Endothelial cell of umbilical vein (primary cell): ENCODE measurements at regions not wholly inside any gene's neighbourhood (a gene's known extent, or its start where the extent isn't known, plus 50 kb on each side); places are given as distances from the start of the nearest gene placed in this dataset.

Source experiments
- BruUV-seq: library from RNA; stranded (reverse); fragments of 400-500 nt; replicated peaks from 2 replicates; lab custom pipeline; 2021; lab: Mats Ljungman, UMichigan
- CTCF ChIA-PET: fragments of 300-600, 350-600 bp; sonication (Branson Sonifier 250); formaldehyde crosslinking; loops from one replicate; lab custom pipeline; 2021; ENCODE audit warnings: antibody characterized with exemption, inconsistent platforms; lab: Charles Lee
- POLR2A ChIA-PET: fragments of 300-600, 350-600 bp; sonication (Branson Sonifier 250); formaldehyde crosslinking; loops from one replicate; lab custom pipeline; 2021; ENCODE audit warnings: antibody characterized with exemption, inconsistent platforms; lab: Charles Lee
- DNase-seq: peaks from one replicate; pipeline ENCODE4 v3.0.0-alpha.2; 2011; ENCODE audit warnings: low read depth, low spot score
- FAIRE-seq: peaks from 2 replicates; lab custom pipeline; 2011; peaks lifted over from hg19 to GRCh38; lab: Jason Lieb, UNC
- H2AFZ ChIP-seq: 2 replicates; pipeline ENCODE4 v1.6.0; 2012; ENCODE audit warnings: low read depth, low read length, control low read depth, inconsistent platforms
- H3K27ac ChIP-seq: 2 replicates; pipeline ENCODE4 v1.5.1; 2011; ENCODE audit warnings: low read depth, mild to moderate bottlenecking, control low read depth, low read length, moderate library complexity; ENCODE audit not compliant: insufficient read depth
- H3K27me3 ChIP-seq, 2 experiments: 2 replicates each; pipeline versions ENCODE4 v1.6.0 to v1.6.1; 2011; ENCODE audit warnings: low read length in 2 of 2, mixed read lengths in 1 of 2; ENCODE audit not compliant: control insufficient read depth in 2 of 2, insufficient read depth in 2 of 2
- H3K36me3 ChIP-seq, 2 experiments: 2 replicates in 1 of 2; 3 replicates in 1 of 2; pipeline ENCODE4 v1.5.1; 2011; ENCODE audit warnings: low read length in 2 of 2, mild to moderate bottlenecking in 1 of 2, moderate library complexity in 1 of 2; ENCODE audit not compliant: control insufficient read depth in 2 of 2, insufficient read depth in 2 of 2; ENCODE audit errors: extremely low read depth in 1 of 2
- H3K4me1 ChIP-seq: 3 replicates; pipeline ENCODE4 v1.5.1; 2011; ENCODE audit warnings: mild to moderate bottlenecking, low read length; ENCODE audit not compliant: control insufficient read depth, insufficient read depth; ENCODE audit errors: extremely low read depth
- H3K4me2 ChIP-seq: 2 replicates; pipeline ENCODE4 v1.6.1; 2011; ENCODE audit warnings: low read length, control low read depth, mixed read lengths; ENCODE audit not compliant: insufficient read depth
- H3K4me3 ChIP-seq, 3 experiments: fragments of 200-600 bp in 1 of 3; sonication (generic), shearing (Covaris generic) in 1 of 3; replicated peaks in 1 of 3; 2 replicates each; pipeline ENCODE4 v1.5.1; 2011 to 2016; ENCODE audit warnings: control low read depth in 3 of 3, low read length in 3 of 3, mild to moderate bottlenecking in 2 of 3, inconsistent platforms in 1 of 3, low read depth in 1 of 3, moderate library complexity in 1 of 3; ENCODE audit not compliant: insufficient read depth in 1 of 3
- H3K79me2 ChIP-seq: 2 replicates; pipeline ENCODE4 v1.6.0; 2012; ENCODE audit warnings: low read length, inconsistent platforms; ENCODE audit not compliant: control insufficient read depth, insufficient read depth
- H3K9ac ChIP-seq: replicated peaks from 2 replicates; pipeline ENCODE3; 2011; ENCODE audit warnings: low read length, control low read depth; ENCODE audit not compliant: insufficient read depth; ENCODE audit errors: extremely low read depth
- H3K9me1 ChIP-seq: replicated peaks from 3 replicates; pipeline ENCODE4 v1.6.0; 2011; ENCODE audit warnings: mild to moderate bottlenecking, low read length; ENCODE audit not compliant: control insufficient read depth, insufficient read depth; ENCODE audit errors: extremely low read depth
- H3K9me3 ChIP-seq: replicated peaks from 2 replicates; pipeline ENCODE4 v1.5.1; 2012; ENCODE audit warnings: low read length, inconsistent platforms; ENCODE audit not compliant: control insufficient read depth, insufficient read depth
- H4K20me1 ChIP-seq: replicated peaks from 2 replicates; pipeline ENCODE3; 2011; ENCODE audit warnings: mild to moderate bottlenecking, low read length; ENCODE audit not compliant: control insufficient read depth, insufficient read depth; ENCODE audit errors: extremely low read depth
- EZH2 ChIP-seq: IDR thresholded peaks from 2 replicates; pipeline ENCODE4 v1.6.1; 2012; ENCODE audit warnings: borderline replicate concordance, low read depth, mild to moderate bottlenecking, moderate library complexity, low read length, inconsistent platforms; ENCODE audit not compliant: severe bottlenecking
- FOS ChIP-seq: IDR thresholded peaks from 2 replicates; pipeline ENCODE4 v1.6.1; 2011; ENCODE audit warnings: mild to moderate bottlenecking, low read length, moderate library complexity, borderline replicate concordance; ENCODE audit not compliant: insufficient read depth
- GATA2 ChIP-seq: IDR thresholded peaks from 2 replicates; pipeline ENCODE4 v1.7.0; 2011; ENCODE audit warnings: low read depth, mild to moderate bottlenecking, moderate library complexity, mixed read lengths, low read length; ENCODE audit not compliant: insufficient read length, insufficient read depth
- JUN ChIP-seq: IDR thresholded peaks from 2 replicates; pipeline ENCODE4 v1.6.1; 2011; ENCODE audit warnings: borderline replicate concordance, low read depth; ENCODE audit not compliant: insufficient read length, insufficient read depth
- MYC ChIP-seq: IDR thresholded peaks from one replicate; pipeline ENCODE4 v1.6.1; 2011; ENCODE audit warnings: mild to moderate bottlenecking, low read depth, low read length
- POLR2A ChIP-seq: IDR thresholded peaks from 2 replicates; pipeline ENCODE4 v1.6.1; 2012; ENCODE audit warnings: low read depth, mild to moderate bottlenecking, control low read depth, low read length
- POLR2AphosphoS5 ChIP-seq: IDR thresholded peaks from 2 replicates; pipeline ENCODE4 v1.6.1; 2012; ENCODE audit warnings: low read depth, mild to moderate bottlenecking, control low read depth, low read length, moderate library complexity; ENCODE audit not compliant: insufficient read depth
- dilution Hi-C: fragments of 300-500 bp; cut with MboI; formaldehyde crosslinking; loops from one replicate; pipeline ENCODE4 v1.15.0; 2019; ENCODE audit warnings: low sequenced_read_pairs; ENCODE audit not compliant: extremely low pct_ligation_motif_present
- intact Hi-C: fragments of 100-400 bp; cut with micrococcal nuclease; formaldehyde crosslinking; loops from one replicate; pipeline ENCODE4 v1.10.0; 2022
- TF ChIP-seq, protein P1 (sequence below), 2 donors: IDR thresholded peaks; 1 replicate in 1 of 2; 2 replicates in 1 of 2; pipeline ENCODE4 v1.5.1; 2011; ENCODE audit warnings: low read length in 2 of 2, mild to moderate bottlenecking in 2 of 2, moderate library complexity in 2 of 2, control low read depth in 1 of 2, inconsistent platforms in 1 of 2, low read depth in 1 of 2; ENCODE audit not compliant: insufficient read depth in 1 of 2; ENCODE audit errors: extremely low read depth in 1 of 2
- TF ChIP-seq, protein P2 (sequence below): IDR thresholded peaks from 2 replicates; pipeline ENCODE4 v1.6.1; 2011; ENCODE audit not compliant: insufficient read depth, insufficient read length

DNA sequence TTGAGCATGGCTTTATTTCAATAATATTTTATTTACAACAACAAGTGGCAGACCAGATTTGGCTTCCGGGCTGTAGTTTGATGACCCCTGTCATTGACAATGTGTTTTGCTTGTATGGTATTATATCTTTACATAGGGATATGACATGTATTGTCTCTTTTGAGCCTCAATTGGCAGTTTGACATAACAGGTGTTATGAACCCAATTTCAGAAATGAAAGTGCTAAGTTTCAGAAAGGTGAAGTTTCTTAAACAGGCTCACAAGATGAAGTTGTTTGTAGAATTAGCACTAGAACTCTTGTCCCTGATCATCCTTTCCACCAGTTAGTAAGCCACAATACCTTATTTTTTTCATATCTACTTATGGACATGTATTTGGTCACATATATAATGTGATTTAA lies 303.0 kb upstream of the GRIA1 start:
- no peaks in the 10 kb centered on the region for H3K36me3 ChIP-seq
- dilution Hi-C loops (no loop called here), intact Hi-C loops (no loop called here)
- no peak overlapping the region for H3K4me2 ChIP-seq
- no peak overlapping the region for H2AFZ ChIP-seq
- no peaks in the 10 kb centered on the region for H3K27me3 ChIP-seq
- BruUV-seq: no TSS peak
- H3K4me1 ChIP-seq: no peaks in the 10 kb centered on the region
- H3K79me2 ChIP-seq: no peaks in the 10 kb centered on the region
- POLR2A ChIA-PET: no interaction called here
- H4K20me1 ChIP-seq: no peaks in the 10 kb centered on the region
- no peak overlapping the region for H3K27ac ChIP-seq
- H3K9me1 ChIP-seq: no peaks in the 10 kb centered on the region
- H3K9me3 ChIP-seq: no peaks in the 10 kb centered on the region
- H3K4me3 ChIP-seq: no peak overlapping the region
- CTCF ChIA-PET: no interaction called here
- no peak for TF ChIP-seq MYC
- no peak for TF ChIP-seq POLR2AphosphoS5
- no peak for TF ChIP-seq JUN
- no peak for TF ChIP-seq FOS
- TF ChIP-seq GATA2: no peak
- TF ChIP-seq, protein P1, sequence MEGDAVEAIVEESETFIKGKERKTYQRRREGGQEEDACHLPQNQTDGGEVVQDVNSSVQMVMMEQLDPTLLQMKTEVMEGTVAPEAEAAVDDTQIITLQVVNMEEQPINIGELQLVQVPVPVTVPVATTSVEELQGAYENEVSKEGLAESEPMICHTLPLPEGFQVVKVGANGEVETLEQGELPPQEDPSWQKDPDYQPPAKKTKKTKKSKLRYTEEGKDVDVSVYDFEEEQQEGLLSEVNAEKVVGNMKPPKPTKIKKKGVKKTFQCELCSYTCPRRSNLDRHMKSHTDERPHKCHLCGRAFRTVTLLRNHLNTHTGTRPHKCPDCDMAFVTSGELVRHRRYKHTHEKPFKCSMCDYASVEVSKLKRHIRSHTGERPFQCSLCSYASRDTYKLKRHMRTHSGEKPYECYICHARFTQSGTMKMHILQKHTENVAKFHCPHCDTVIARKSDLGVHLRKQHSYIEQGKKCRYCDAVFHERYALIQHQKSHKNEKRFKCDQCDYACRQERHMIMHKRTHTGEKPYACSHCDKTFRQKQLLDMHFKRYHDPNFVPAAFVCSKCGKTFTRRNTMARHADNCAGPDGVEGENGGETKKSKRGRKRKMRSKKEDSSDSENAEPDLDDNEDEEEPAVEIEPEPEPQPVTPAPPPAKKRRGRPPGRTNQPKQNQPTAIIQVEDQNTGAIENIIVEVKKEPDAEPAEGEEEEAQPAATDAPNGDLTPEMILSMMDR (IDR thresholded peaks at IDR 0.05; ENCODE audit: extremely low read depth in 1 of 2, insufficient read depth in 1 of 2, low read depth in 1 of 2, low read length in 2 of 2): no peak
- no peak for TF ChIP-seq POLR2A
- TF ChIP-seq, protein P2, sequence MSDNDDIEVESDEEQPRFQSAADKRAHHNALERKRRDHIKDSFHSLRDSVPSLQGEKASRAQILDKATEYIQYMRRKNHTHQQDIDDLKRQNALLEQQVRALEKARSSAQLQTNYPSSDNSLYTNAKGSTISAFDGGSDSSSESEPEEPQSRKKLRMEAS: no peak
- no peak for TF ChIP-seq EZH2
- DNase-seq (no peak), FAIRE-seq (no peak)
- H3K9ac ChIP-seq: no peak overlapping the region
